Calu3 (cell line): ENCODE measurements at regions not wholly inside any gene's neighbourhood (a gene's known extent, or its start where the extent isn't known, plus 50 kb on each side); places are given as distances from the start of the nearest gene placed in this dataset.

ENCODE experiments used
- BruUV-seq: library from RNA; stranded (reverse); fragments of 400-500 nt; replicated peaks from 2 replicates; lab custom pipeline; 2021; lab: Mats Ljungman, UMichigan
- CTCF ChIA-PET: fragments of 300-600 bp; sonication (Branson Sonifier 250); formaldehyde crosslinking; loops from one replicate; lab custom pipeline; 2022; ENCODE audit warnings: antibody characterized with exemption; lab: Charles Lee
- DNase-seq: peaks from one replicate; pipeline ENCODE4 v3.0.0; 2022
- H3K27ac Mint-ChIP-seq: one replicate; pipeline ENCODE4 v1.8.0; 2022; ENCODE audit warnings: mixed read lengths; ENCODE audit not compliant: unreplicated experiment
- H3K27me3 Mint-ChIP-seq: one replicate; pipeline ENCODE4 v1.8.0; 2022; ENCODE audit warnings: mixed read lengths; ENCODE audit not compliant: unreplicated experiment
- H3K36me3 Mint-ChIP-seq: one replicate; pipeline ENCODE4 v1.8.0; 2022; ENCODE audit warnings: mild to moderate bottlenecking, moderate library complexity, mixed read lengths; ENCODE audit not compliant: insufficient read depth, unreplicated experiment
- H3K4me1 Mint-ChIP-seq: one replicate; pipeline ENCODE4 v1.8.0; 2022; ENCODE audit warnings: mild to moderate bottlenecking, low read depth, mixed read lengths; ENCODE audit not compliant: unreplicated experiment
- H3K4me3 Mint-ChIP-seq: one replicate; pipeline ENCODE4 v1.8.0; 2022; ENCODE audit warnings: mild to moderate bottlenecking, low read depth, moderate library complexity, mixed read lengths; ENCODE audit not compliant: unreplicated experiment
- H3K9me3 Mint-ChIP-seq: one replicate; pipeline ENCODE4 v1.8.0; 2022; ENCODE audit warnings: low read depth, mixed read lengths; ENCODE audit not compliant: unreplicated experiment
- CTCF ChIP-seq: fragments of 200-600 bp; IDR thresholded peaks from one replicate; pipeline ENCODE4 v1.8.0; 2022; ENCODE audit warnings: antibody characterized with exemption; ENCODE audit not compliant: unreplicated experiment
- intact Hi-C: fragments of 100-400 bp; cut with micrococcal nuclease; formaldehyde crosslinking; loops from one replicate; pipeline ENCODE4 v1.10.0; 2022; ENCODE audit not compliant: unreplicated experiment

DNA sequence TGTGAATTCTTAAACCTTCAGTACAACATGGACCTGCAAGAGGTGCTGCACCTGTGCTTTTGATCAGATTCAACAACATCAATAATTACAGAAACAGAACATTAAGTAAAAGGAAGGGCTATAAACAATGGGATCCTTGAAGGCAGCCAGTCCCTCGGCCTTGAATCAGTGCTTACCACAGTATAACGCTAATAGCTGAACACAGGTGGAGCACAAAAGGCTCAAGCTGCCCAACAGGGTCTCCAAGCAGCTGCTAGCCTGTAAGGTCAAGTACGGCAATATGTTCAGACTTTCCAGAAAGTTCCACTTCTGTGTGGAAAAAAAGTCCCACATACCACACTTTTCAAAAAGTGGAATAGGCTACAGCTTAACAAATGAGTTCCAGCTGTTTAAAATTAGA lies 61.9 kb upstream of the ITGA1 start:
- no TSS peak for BruUV-seq
- TF ChIP-seq CTCF, result no peak
- Mint-ChIP-seq H3K36me3 (no peaks in the 10 kb centered on the region), H3K9me3 (peaks cover 4% of the 10 kb centered on the region), H3K4me3 (no peak overlapping the region), H3K27me3 (no peaks in the 10 kb centered on the region), H3K27ac (peak overlapping the region; percentile 15), H3K4me1 (peaks cover 30% of the 10 kb centered on the region)
- intact Hi-C loops, result loop anchor here (2.0 kb wide), 1 partner anchor 15 kb away; no protein-coding TSS in a partner anchor
- CTCF ChIA-PET, result interaction anchor here (0.6 to 1.0 kb wide), 2 partner anchors 33 to 73 kb away, joined by 3 to 4 read pairs; no protein-coding TSS in a partner anchor
- no peak for DNase-seq

- CTCF ChIA-PET, result interaction anchor here (0.5 to 1.3 kb wide), 3 partner anchors 12 to 700 kb away, joined by 3 read pairs; no protein-coding TSS in a partner anchor
- no peak for DNase-seq
- BruUV-seq, result no TSS peak
- Mint-ChIP-seq H3K4me3 (no peak overlapping the region), H3K9me3 (peaks cover 4% of the 10 kb centered on the region), H3K27ac (peak overlapping the region; percentile 26), H3K4me1 (peaks cover 30% of the 10 kb centered on the region), H3K27me3 (no peaks in the 10 kb centered on the region), H3K36me3 (no peaks in the 10 kb centered on the region)
- no peak for TF ChIP-seq CTCF
- intact Hi-C loops, result no loop called here
Observed at GRCh38 chr5:52727020-52727419, 60.7 kb upstream of the ITGA1 start.

DNA sequence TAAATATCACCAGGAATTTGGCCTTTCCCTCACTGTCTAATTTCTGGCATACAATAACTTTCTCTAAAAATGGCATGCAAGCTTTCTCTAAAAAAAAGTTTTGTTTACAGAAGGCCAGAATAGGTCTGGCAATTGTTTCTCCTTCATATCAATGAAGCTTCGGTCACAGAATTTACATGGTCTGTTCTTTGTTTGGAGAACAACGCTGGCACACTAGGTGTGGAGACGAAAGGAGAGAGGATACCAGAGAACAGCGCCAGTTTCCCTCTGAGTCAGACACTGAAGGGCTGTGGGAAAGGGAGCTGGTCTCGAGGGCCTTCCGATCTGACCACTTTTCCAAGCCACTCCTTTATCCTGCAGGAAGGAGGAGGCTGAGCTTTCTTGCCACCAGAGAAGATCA lies 60.1 kb upstream of the ITGA1 start:
- Mint-ChIP-seq H3K4me3 (peak overlapping the region; percentile 31), H3K36me3 (no peaks in the 10 kb centered on the region), H3K27me3 (no peaks in the 10 kb centered on the region), H3K9me3 (peaks cover 4% of the 10 kb centered on the region), H3K4me1 (peaks cover 30% of the 10 kb centered on the region), H3K27ac (peak overlapping the region; percentile 72)
- no peak for TF ChIP-seq CTCF
- no TSS peak for BruUV-seq
- CTCF ChIA-PET, result interaction anchor here (0.5 to 1.3 kb wide), 6 partner anchors 13 to 700 kb away, joined by 3 read pairs; partner anchors contain the start of genes ITGA1 and PELO
- peak; percentile 37 for DNase-seq
- intact Hi-C loops, result no loop called here

DNA sequence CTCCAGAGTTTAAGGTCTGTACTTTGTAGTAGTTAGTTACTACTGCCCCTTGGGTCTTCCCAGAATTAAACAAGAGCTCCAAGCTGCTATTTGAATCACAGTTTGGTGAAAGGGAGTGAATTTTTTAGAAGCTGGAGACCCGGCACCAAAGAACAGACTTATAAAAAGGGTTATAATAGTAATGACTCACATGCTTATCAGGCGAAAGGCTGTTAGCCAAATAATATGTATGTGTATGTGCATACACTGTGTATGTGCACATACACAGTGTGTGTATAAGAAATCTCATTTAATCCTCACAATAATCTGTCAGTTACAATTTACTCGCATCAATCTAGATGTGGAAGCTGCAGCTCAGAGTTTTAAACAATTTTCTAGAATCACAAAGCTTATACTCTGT lies 59.5 kb upstream of the ITGA1 start:
- CTCF ChIA-PET, result interaction anchor here (0.7 to 1.3 kb wide), 5 partner anchors 14 to 194 kb away, joined by 3 read pairs; partner anchors contain the start of genes ITGA1 and PELO
- intact Hi-C loops, result no loop called here

More for the DNA sequence above, 59.5 kb upstream of the ITGA1 start:
- no peak overlapping the region for H3K4me3 Mint-ChIP-seq
- no peak for DNase-seq
- BruUV-seq, result no TSS peak
- peak overlapping the region; percentile 72 for H3K27ac Mint-ChIP-seq
- no peaks in the 10 kb centered on the region for H3K36me3 Mint-ChIP-seq
- H3K9me3 Mint-ChIP-seq, result peaks cover 4% of the 10 kb centered on the region
- H3K27me3 Mint-ChIP-seq, result no peaks in the 10 kb centered on the region
- TF ChIP-seq CTCF, result no peak
- peaks cover 30% of the 10 kb centered on the region for H3K4me1 Mint-ChIP-seq
